ENCODE measurements at regions not wholly inside any gene's neighbourhood (a gene's known extent, or its start where the extent isn't known, plus 50 kb on each side); places are given as distances from the start of the nearest gene placed in this dataset.

- TF ChIP-seq EZH2phosphoT487 (IDR thresholded peaks at IDR 0.05; ENCODE audit: insufficient read depth, low read depth): no peak
- no peak for TF ChIP-seq EZH2 (IDR thresholded peaks at IDR 0.05; ENCODE audit: insufficient read depth, poor library complexity, severe bottlenecking)
Measured at GRCh38 chr6:137589067-137589848, 95.1 kb upstream of the OLIG3 start.

Measured in GM23248 (cell line).